Vagina (tissue), 2 donors: ENCODE measurements at regions not wholly inside any gene's neighbourhood (a gene's known extent, or its start where the extent isn't known, plus 50 kb on each side); places are given as distances from the start of the nearest gene placed in this dataset.

Experiments used
- CTCF ChIP-seq, 3 experiments: fragments of 450-650 bp in 2 of 3; fragments of 200-600 bp in 1 of 3; sonication (generic) in 1 of 3; IDR thresholded peaks; one replicate each; pipeline ENCODE4 v1.5.1; 2017 to 2019; ENCODE audit warnings: antibody characterized with exemption in 3 of 3, mild to moderate bottlenecking in 2 of 3, moderate library complexity in 2 of 3
- POLR2A ChIP-seq, 2 donors: fragments of 450-650 bp; IDR thresholded peaks; one replicate each; pipeline ENCODE4 v1.6.1; 2017; ENCODE audit warnings: antibody characterized with exemption in 2 of 2, mild to moderate bottlenecking in 2 of 2, moderate library complexity in 2 of 2
- POLR2AphosphoS5 ChIP-seq, 2 donors: sonication (generic); formaldehyde crosslinking; IDR thresholded peaks; one replicate each; pipeline ENCODE4 v1.9.0; 2017; ENCODE audit warnings: antibody characterized with exemption in 2 of 2, mild to moderate bottlenecking in 2 of 2, low read depth in 1 of 2; ENCODE audit not compliant: insufficient read depth in 1 of 2

GRCh38 chr2:142315346-142315745 is 184.5 kb upstream of the LRP1B start:
- TF ChIP-seq CTCF (IDR thresholded peaks at IDR 0.05): no peak
- no peak for TF ChIP-seq POLR2A (IDR thresholded peaks at IDR 0.05)
- no peak for TF ChIP-seq POLR2AphosphoS5 (IDR thresholded peaks at IDR 0.05; ENCODE audit: insufficient read depth in 1 of 2, low read depth in 1 of 2)
